GM23338 (cell line): ENCODE measurements at regions not wholly inside any gene's neighbourhood (a gene's known extent, or its start where the extent isn't known, plus 50 kb on each side); places are given as distances from the start of the nearest gene placed in this dataset.

ENCODE experiments used
- ATAC-seq: fragments of 200-7000 bp; cut with Tn5 transposase; 3 replicates; pipeline ENCODE4 v1.9.1; 2020
- DNase-seq: peaks from one replicate; pipeline ENCODE4 v3.0.0-alpha.2; 2015; ENCODE audit warnings: low spot score
- H2AFZ ChIP-seq: fragments of 200-600 bp; sonication (generic); 2 replicates; pipeline ENCODE4 v1.8.0; 2016; ENCODE audit warnings: antibody characterized with exemption, mild to moderate bottlenecking, moderate library complexity
- H3F3A ChIP-seq: fragments of 200-600 bp; sonication (generic); replicated peaks from 2 replicates; pipeline ENCODE4 v1.8.0; 2017; ENCODE audit warnings: antibody characterized with exemption, mixed run types, low read depth
- H3K27ac ChIP-seq: fragments of 200-600 bp; sonication (generic); 2 replicates; pipeline ENCODE4 v1.6.1; 2016; ENCODE audit warnings: low read depth
- H3K27me3 ChIP-seq: fragments of 200-600 bp; sonication (generic); 2 replicates; pipeline ENCODE4 v1.8.0; 2016; ENCODE audit warnings: mild to moderate bottlenecking, mixed run types, moderate library complexity; ENCODE audit not compliant: insufficient read depth
- H3K36me3 ChIP-seq: fragments of 200-600 bp; sonication (generic); 2 replicates; pipeline ENCODE4 v1.8.0; 2016; ENCODE audit warnings: mild to moderate bottlenecking; ENCODE audit not compliant: insufficient read depth
- H3K4me1 ChIP-seq: fragments of 200-600 bp; sonication (generic); 2 replicates; pipeline ENCODE4 v1.8.0; 2016; ENCODE audit warnings: mild to moderate bottlenecking, moderate library complexity; ENCODE audit not compliant: insufficient read depth
- H3K4me2 ChIP-seq: fragments of 200-600 bp; sonication (generic); 2 replicates; pipeline ENCODE4 v1.7.1; 2017; ENCODE audit warnings: mixed run types
- H3K4me3 ChIP-seq: fragments of 200-600 bp; sonication (generic); 2 replicates; pipeline ENCODE4 v1.6.1; 2016; ENCODE audit warnings: mixed run types
- H3K79me2 ChIP-seq: fragments of 200-600 bp; sonication (generic); replicated peaks from 2 replicates; pipeline ENCODE4 v1.8.0; 2017; ENCODE audit warnings: mild to moderate bottlenecking; ENCODE audit not compliant: insufficient read depth
- H3K9me2 ChIP-seq: fragments of 200-600 bp; sonication (generic); 2 replicates; pipeline ENCODE4 v1.8.0; 2017; ENCODE audit not compliant: insufficient read depth
- H4K20me1 ChIP-seq: fragments of 200-600 bp; sonication (generic); replicated peaks from 2 replicates; pipeline ENCODE4 v1.8.0; 2017; ENCODE audit warnings: mild to moderate bottlenecking; ENCODE audit not compliant: insufficient read depth
- H3K27ac Mint-ChIP-seq: 2 replicates; pipeline ENCODE4 v1.8.0; 2020; ENCODE audit warnings: inconsistent platforms, mild to moderate bottlenecking, moderate library complexity, mixed read lengths
- H3K27me3 Mint-ChIP-seq: 3 replicates; pipeline ENCODE4 v1.8.0; 2022; ENCODE audit warnings: low read depth, mild to moderate bottlenecking, moderate library complexity, mixed read lengths, inconsistent platforms; ENCODE audit not compliant: insufficient read depth, poor library complexity
- H3K36me3 Mint-ChIP-seq: 3 replicates; pipeline ENCODE4 v1.8.0; 2021; ENCODE audit warnings: low read depth, mild to moderate bottlenecking, inconsistent platforms, moderate library complexity, mixed read lengths
- H3K4me1 Mint-ChIP-seq: 3 replicates; pipeline ENCODE4 v1.8.0; 2020; ENCODE audit warnings: mild to moderate bottlenecking, inconsistent platforms, mixed read lengths
- H3K4me3 Mint-ChIP-seq: 3 replicates; pipeline ENCODE4 v1.8.0; 2021; ENCODE audit warnings: moderate library complexity, mild to moderate bottlenecking, inconsistent platforms, mixed read lengths
- H3K9me3 Mint-ChIP-seq: 3 replicates; pipeline ENCODE4 v1.8.0; 2020; ENCODE audit warnings: moderate library complexity, mild to moderate bottlenecking, inconsistent platforms, mixed read lengths
- EZH2 ChIP-seq: fragments of 200-600 bp; sonication (generic); IDR thresholded peaks from one replicate; pipeline ENCODE4 v1.8.0; 2017; ENCODE audit warnings: antibody characterized with exemption, mild to moderate bottlenecking, low read depth; ENCODE audit not compliant: unreplicated experiment
- EZH2phosphoT487 ChIP-seq: fragments of 200-600 bp; sonication (generic); IDR thresholded peaks from one replicate; pipeline ENCODE4 v1.8.1; 2018; ENCODE audit warnings: antibody characterized with exemption; ENCODE audit not compliant: unreplicated experiment
- JUNB ChIP-seq: IDR thresholded peaks from one replicate; pipeline ENCODE4 v1.6.1; 2016; ENCODE audit warnings: antibody characterized with exemption; ENCODE audit not compliant: unreplicated experiment
- NANOG ChIP-seq: IDR thresholded peaks from 2 replicates; pipeline ENCODE4 v1.6.1; 2016; ENCODE audit warnings: antibody characterized with exemption, borderline replicate concordance
- STAT1 ChIP-seq: IDR thresholded peaks from one replicate; pipeline ENCODE4 v1.6.1; 2016; ENCODE audit warnings: antibody characterized with exemption; ENCODE audit not compliant: unreplicated experiment
- ZNF331 ChIP-seq: fragments of 250-450 bp; sonication (Bioruptor Pico); IDR thresholded peaks from 2 replicates; pipeline ENCODE4 v1.5.0; 2020; ENCODE audit warnings: low read depth, mild to moderate bottlenecking, moderate library complexity
- TF ChIP-seq, protein P1 (sequence below): IDR thresholded peaks from one replicate; pipeline ENCODE4 v1.6.1; 2018; ENCODE audit warnings: antibody characterized with exemption; ENCODE audit not compliant: unreplicated experiment
- TF ChIP-seq, protein P2 (sequence below), 2 experiments: fragments of 200-600 bp in 1 of 2; sonication (generic) in 1 of 2; conservative IDR thresholded peaks; 2 replicates each; pipeline versions ENCODE4 v1.5.1 to v1.6.1; 2016 to 2017; ENCODE audit warnings: antibody characterized with exemption in 2 of 2, low read depth in 2 of 2, mild to moderate bottlenecking in 2 of 2, moderate library complexity in 1 of 2
- TF ChIP-seq, protein P3 (sequence below): IDR thresholded peaks from 2 replicates; pipeline ENCODE4 v1.6.1; 2016; ENCODE audit warnings: antibody characterized with exemption

DNA sequence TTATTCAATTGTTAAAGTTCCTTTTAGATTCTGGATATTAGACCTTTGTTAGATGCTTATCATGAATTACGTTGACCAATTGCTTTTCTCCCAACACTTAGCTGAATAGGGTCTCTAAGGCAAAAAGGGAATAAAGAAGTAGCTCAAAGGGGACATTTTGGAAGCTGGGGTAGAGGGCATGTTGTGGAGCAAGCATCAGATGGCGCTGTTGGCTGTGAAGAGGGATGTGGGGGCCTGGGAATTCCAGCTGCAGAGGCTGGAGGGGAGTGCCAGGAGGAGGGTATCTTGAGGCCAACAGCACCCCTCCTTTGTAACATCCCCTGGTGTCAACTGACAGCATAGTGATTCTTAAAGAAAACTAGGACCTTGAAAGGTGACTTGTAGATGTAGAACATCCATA is 198.2 kb downstream of the ADCYAP1 start:
- no peaks in the 10 kb centered on the region for H3K27me3 Mint-ChIP-seq
- DNase-seq = peak; percentile 34
- no peak overlapping the region for H3K4me3 Mint-ChIP-seq
- Histone ChIP-seq H3K27me3 (no peaks in the 10 kb centered on the region), H3K9me2 (no peaks in the 10 kb centered on the region), H3K4me3 (no peak overlapping the region), H3K27ac (no peak overlapping the region), H3K4me1 (peaks cover 6% of the 10 kb centered on the region; the same call in 1 of the 2 replicates), H3K36me3 (0 out of 2 replicates have a peak, but pooled peaks cover 2% of the 10 kb centered on the region), H4K20me1 (no peaks in the 10 kb centered on the region), H3F3A (no peaks in the 10 kb centered on the region), H3K4me2 (no peak overlapping the region), H2AFZ (no peak overlapping the region), H3K79me2 (0 out of 2 replicates have a peak, but pooled peaks cover 9% of the 10 kb centered on the region)
- TF ChIP-seq, protein P1, sequence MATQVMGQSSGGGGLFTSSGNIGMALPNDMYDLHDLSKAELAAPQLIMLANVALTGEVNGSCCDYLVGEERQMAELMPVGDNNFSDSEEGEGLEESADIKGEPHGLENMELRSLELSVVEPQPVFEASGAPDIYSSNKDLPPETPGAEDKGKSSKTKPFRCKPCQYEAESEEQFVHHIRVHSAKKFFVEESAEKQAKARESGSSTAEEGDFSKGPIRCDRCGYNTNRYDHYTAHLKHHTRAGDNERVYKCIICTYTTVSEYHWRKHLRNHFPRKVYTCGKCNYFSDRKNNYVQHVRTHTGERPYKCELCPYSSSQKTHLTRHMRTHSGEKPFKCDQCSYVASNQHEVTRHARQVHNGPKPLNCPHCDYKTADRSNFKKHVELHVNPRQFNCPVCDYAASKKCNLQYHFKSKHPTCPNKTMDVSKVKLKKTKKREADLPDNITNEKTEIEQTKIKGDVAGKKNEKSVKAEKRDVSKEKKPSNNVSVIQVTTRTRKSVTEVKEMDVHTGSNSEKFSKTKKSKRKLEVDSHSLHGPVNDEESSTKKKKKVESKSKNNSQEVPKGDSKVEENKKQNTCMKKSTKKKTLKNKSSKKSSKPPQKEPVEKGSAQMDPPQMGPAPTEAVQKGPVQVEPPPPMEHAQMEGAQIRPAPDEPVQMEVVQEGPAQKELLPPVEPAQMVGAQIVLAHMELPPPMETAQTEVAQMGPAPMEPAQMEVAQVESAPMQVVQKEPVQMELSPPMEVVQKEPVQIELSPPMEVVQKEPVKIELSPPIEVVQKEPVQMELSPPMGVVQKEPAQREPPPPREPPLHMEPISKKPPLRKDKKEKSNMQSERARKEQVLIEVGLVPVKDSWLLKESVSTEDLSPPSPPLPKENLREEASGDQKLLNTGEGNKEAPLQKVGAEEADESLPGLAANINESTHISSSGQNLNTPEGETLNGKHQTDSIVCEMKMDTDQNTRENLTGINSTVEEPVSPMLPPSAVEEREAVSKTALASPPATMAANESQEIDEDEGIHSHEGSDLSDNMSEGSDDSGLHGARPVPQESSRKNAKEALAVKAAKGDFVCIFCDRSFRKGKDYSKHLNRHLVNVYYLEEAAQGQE = no peak
- TF ChIP-seq, protein P2, sequence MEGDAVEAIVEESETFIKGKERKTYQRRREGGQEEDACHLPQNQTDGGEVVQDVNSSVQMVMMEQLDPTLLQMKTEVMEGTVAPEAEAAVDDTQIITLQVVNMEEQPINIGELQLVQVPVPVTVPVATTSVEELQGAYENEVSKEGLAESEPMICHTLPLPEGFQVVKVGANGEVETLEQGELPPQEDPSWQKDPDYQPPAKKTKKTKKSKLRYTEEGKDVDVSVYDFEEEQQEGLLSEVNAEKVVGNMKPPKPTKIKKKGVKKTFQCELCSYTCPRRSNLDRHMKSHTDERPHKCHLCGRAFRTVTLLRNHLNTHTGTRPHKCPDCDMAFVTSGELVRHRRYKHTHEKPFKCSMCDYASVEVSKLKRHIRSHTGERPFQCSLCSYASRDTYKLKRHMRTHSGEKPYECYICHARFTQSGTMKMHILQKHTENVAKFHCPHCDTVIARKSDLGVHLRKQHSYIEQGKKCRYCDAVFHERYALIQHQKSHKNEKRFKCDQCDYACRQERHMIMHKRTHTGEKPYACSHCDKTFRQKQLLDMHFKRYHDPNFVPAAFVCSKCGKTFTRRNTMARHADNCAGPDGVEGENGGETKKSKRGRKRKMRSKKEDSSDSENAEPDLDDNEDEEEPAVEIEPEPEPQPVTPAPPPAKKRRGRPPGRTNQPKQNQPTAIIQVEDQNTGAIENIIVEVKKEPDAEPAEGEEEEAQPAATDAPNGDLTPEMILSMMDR (conservative IDR thresholded peaks at IDR 0.05; ENCODE audit: low read depth in 2 of 2) = peak; percentile 40 to 51; a peak in 3 of 4 replicates
- ATAC-seq = peak; percentile 29; the same call in 2 of the 3 replicates
- no peaks in the 10 kb centered on the region for H3K4me1 Mint-ChIP-seq
- peaks cover under 1% of the 10 kb centered on the region; the same call in 2 of the 3 replicates for H3K9me3 Mint-ChIP-seq
- no peak overlapping the region for H3K27ac Mint-ChIP-seq
- H3K36me3 Mint-ChIP-seq = peaks cover 2% of the 10 kb centered on the region; the same call in 2 of the 3 replicates

DNA sequence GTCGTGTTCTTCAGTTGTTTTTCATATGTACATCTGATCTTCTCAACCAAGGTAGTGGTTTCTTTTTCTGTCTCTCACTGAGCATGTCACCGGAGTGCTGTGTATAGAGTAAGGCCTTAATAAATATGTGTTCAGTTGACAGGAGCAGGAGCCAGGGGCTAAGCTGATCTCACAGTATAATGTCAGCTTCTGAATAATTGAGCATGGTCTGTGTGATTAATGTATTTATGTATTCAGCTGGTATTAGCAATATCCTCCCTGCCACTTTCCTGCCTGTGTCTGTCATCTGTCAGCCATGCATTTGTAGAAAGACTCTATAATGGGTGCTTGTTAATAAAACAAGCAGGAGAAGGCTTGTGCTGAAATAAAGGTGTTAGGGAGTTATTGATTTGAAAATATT is 198.9 kb downstream of the ADCYAP1 start:
- no peak overlapping the region for H2AFZ ChIP-seq
- ATAC-seq (no peak), DNase-seq (no peak)
- no peaks in the 10 kb centered on the region for H3K27me3 ChIP-seq
- 0 out of 2 replicates have a peak, but pooled peaks cover 9% of the 10 kb centered on the region for H3K79me2 ChIP-seq
- Mint-ChIP-seq H3K27me3 (no peaks in the 10 kb centered on the region), H3K36me3 (peaks cover 2% of the 10 kb centered on the region; the same call in 1 of the 3 replicates), H3K4me3 (no peak overlapping the region), H3K9me3 (no peaks in the 10 kb centered on the region; the same call in 2 of the 3 replicates), H3K27ac (no peak overlapping the region), H3K4me1 (no peaks in the 10 kb centered on the region)
- peaks cover 6% of the 10 kb centered on the region; the same call in 1 of the 2 replicates for H3K4me1 ChIP-seq
- no peak overlapping the region for H3K4me2 ChIP-seq
- no peak overlapping the region for H3K4me3 ChIP-seq
- 0 out of 2 replicates have a peak, but pooled peaks cover 2% of the 10 kb centered on the region for H3K36me3 ChIP-seq
- H3F3A ChIP-seq = no peaks in the 10 kb centered on the region
- H4K20me1 ChIP-seq = no peaks in the 10 kb centered on the region
- no peaks in the 10 kb centered on the region for H3K9me2 ChIP-seq
- no peak overlapping the region for H3K27ac ChIP-seq
- TF ChIP-seq, protein P3, sequence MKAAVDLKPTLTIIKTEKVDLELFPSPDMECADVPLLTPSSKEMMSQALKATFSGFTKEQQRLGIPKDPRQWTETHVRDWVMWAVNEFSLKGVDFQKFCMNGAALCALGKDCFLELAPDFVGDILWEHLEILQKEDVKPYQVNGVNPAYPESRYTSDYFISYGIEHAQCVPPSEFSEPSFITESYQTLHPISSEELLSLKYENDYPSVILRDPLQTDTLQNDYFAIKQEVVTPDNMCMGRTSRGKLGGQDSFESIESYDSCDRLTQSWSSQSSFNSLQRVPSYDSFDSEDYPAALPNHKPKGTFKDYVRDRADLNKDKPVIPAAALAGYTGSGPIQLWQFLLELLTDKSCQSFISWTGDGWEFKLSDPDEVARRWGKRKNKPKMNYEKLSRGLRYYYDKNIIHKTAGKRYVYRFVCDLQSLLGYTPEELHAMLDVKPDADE = no peak
- TF ChIP-seq NANOG = no peak
- TF ChIP-seq STAT1 = no peak
- no peak for TF ChIP-seq ZNF331 (CRISPR knock-in tag)
- no peak for TF ChIP-seq EZH2phosphoT487
- TF ChIP-seq JUNB = no peak
- TF ChIP-seq, protein P2 (conservative IDR thresholded peaks at IDR 0.05; ENCODE audit: low read depth in 2 of 2) = no peak
- TF ChIP-seq EZH2 = no peak
- TF ChIP-seq, protein P1 = no peak
